OCI-LY3 (cell line): ENCODE measurements at regions not wholly inside any gene's neighbourhood (a gene's known extent, or its start where the extent isn't known, plus 50 kb on each side); places are given as distances from the start of the nearest gene placed in this dataset.

Experiments used
- CTCF ChIP-seq: fragments of 200-600, 300-600 bp; sonication (generic); IDR thresholded peaks from 2 replicates; pipeline ENCODE4 v1.5.1; 2014; ENCODE audit warnings: antibody characterized with exemption, low read length, low read depth
- EZH2phosphoT487 ChIP-seq: fragments of 200-600 bp; shearing (Covaris generic); IDR thresholded peaks from 2 replicates; pipeline ENCODE4 v1.6.1; 2018; ENCODE audit warnings: antibody characterized with exemption, mixed run types, low read depth

- TF ChIP-seq CTCF (no peak), EZH2phosphoT487 (no peak)
These were observed 70.6 kb downstream of the FSCB start for GRCh38 chr14:44436458-44436857.
